IMR-90 (cell line): ENCODE measurements at regions not wholly inside any gene's neighbourhood (a gene's known extent, or its start where the extent isn't known, plus 50 kb on each side); places are given as distances from the start of the nearest gene placed in this dataset. TPM values are rescaled to one million over a fixed set of nuclear protein-coding genes. Genes with fewer than 3 reads are reported as not detected.

Source experiments
- microRNA-seq, 2 experiments: library from miRNA; stranded (forward) in 1 of 2; unstranded in 1 of 2; fragments of 10-50 nt in 1 of 2; fragments of <30 nt in 1 of 2; gene quantifications in 1 of 2; microRNA quantifications in 1 of 2; one replicate each; pipeline versions ENCODE3 to v1.1.0; 2013 to 2020; ENCODE audit not compliant: insufficient read depth in 1 of 2, insufficient read length in 1 of 2, unreplicated experiment in 1 of 2
- small RNA-seq, 5 experiments: library from RNA; depleted of rRNA; stranded (forward); fragments of <200 nt; gene quantifications; one replicate each; pipeline ENCODE3, GENCODE V24; 2012

Small RNAs in the stretch of these regions (microRNA-seq; reads per million reads assigned to microRNA genes)
- gene SNRPCP5 (ENCODE audit: insufficient read depth, insufficient read length), result not detected

Small RNAs in the stretch of these regions (small RNA-seq; reads per million reads assigned to genes)
- gene SNRPCP5, result 0 reads per million in 5 experiments
